Loucy (cell line): ENCODE measurements at regions not wholly inside any gene's neighbourhood (a gene's known extent, or its start where the extent isn't known, plus 50 kb on each side); places are given as distances from the start of the nearest gene placed in this dataset.

Experiments
- CTCF ChIP-seq: fragments of 200-600 bp; sonication (generic); conservative IDR thresholded peaks from 2 replicates; pipeline ENCODE4 v1.5.1; 2014; ENCODE audit warnings: mild to moderate bottlenecking, antibody characterized with exemption, low read length
- EZH2phosphoT487 ChIP-seq: fragments of 200-600 bp; IDR thresholded peaks from 2 replicates; pipeline ENCODE4 v1.6.1; 2018; ENCODE audit warnings: antibody characterized with exemption, mild to moderate bottlenecking, moderate library complexity, borderline replicate concordance

DNA sequence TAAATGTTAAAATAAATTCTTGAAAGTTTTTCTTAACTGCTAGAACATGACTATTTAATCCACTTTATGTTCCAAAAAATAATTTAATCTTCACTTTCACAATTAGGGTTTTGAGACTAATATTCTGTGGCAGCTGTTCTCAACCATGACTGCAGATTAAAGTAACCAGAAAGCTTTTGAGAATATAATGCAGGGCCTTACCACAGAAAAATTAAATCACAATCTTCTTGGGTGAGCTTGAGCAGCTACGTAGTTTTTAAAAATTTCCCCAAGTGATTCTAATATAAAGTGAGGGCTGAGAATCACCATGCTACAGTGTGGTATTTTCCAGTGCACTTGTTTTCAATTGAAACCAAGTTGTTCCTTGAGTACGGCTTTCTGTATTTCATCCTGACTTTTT lies 196.6 kb upstream of the PTCHD4 start:
- TF ChIP-seq CTCF (no peak), EZH2phosphoT487 (no peak)
